ENCODE measurements at regions not wholly inside any gene's neighbourhood (a gene's known extent, or its start where the extent isn't known, plus 50 kb on each side); places are given as distances from the start of the nearest gene placed in this dataset.

- 70% methylated on average over 7 of the region's 7 CpGs for WGBS (ENCODE audit: missing lambda C conversion rate)
- Histone ChIP-seq H3K27ac (no peak overlapping the region), H3K4me3 (no peak overlapping the region), H3K4me2 (no peak overlapping the region), H3K9me3 (no peaks in the 10 kb centered on the region), H3K4me1 (peaks cover 6% of the 10 kb centered on the region)
- POLR2A ChIA-PET: no interaction called here
- no peak for TF ChIP-seq ELK1 (IDR thresholded peaks at IDR 0.05; ENCODE audit: low read depth, low read length)
- no peak for ATAC-seq
- DNase-seq (ENCODE audit: low read depth in 1 of 2, low spot score in 1 of 2): no peak
- FAIRE-seq: no peak
- CTCF ChIA-PET: interaction anchor here (0.8 to 1.9 kb wide), 5 partner anchors 10 to 250 kb away, joined by 3 to 7 read pairs (median 3); no protein-coding TSS in a partner anchor
Observed at GRCh38 chr12:4026517-4026916, 153.3 kb upstream of the PARP11 start.

- POLR2A ChIA-PET: no interaction called here
- H3K4me1 ChIP-seq: peaks cover 5% of the 10 kb centered on the region; the same call in 1 of the 3 replicates
Observed at GRCh38 chr12:4026020-4026358, 152.8 kb upstream of the PARP11 start.

GRCh38 chr12:4025181-4026019, 152.2 kb upstream of the PARP11 start:
- ChIA-PET POLR2A (no interaction called here), CTCF (interaction anchor here (0.7 to 1.9 kb wide), 6 partner anchors 11 to 252 kb away, joined by 3 to 7 read pairs (median 3); no protein-coding TSS in a partner anchor)
- Histone ChIP-seq H3K4me2 (no peak overlapping the region), H3K4me1 (peaks cover under 1% of the 10 kb centered on the region; the same call in 1 of the 3 replicates), H3K27ac (no peak overlapping the region), H3K4me3 (no peak overlapping the region), H3K9me3 (no peaks in the 10 kb centered on the region)
- no peak for ATAC-seq
- no peak for FAIRE-seq
- DNase-seq (ENCODE audit: low read depth in 1 of 2, low spot score in 1 of 2): no peak
- WGBS (ENCODE audit: missing lambda C conversion rate): 69% methylated on average over 20 of the region's 20 CpGs
- TF ChIP-seq MAFK (IDR thresholded peaks at IDR 0.05; ENCODE audit: partially characterized antibody) (no peak), NR3C1 (IDR thresholded peaks at IDR 0.05) (no peak), ZC3H11A (IDR thresholded peaks at IDR 0.05) (no peak), CHD2 (IDR thresholded peaks at IDR 0.05; ENCODE audit: low read length, partially characterized antibody) (no peak), BHLHE40 (IDR thresholded peaks at IDR 0.05; ENCODE audit: low read depth, low read length) (no peak), FOXS1 (CRISPR knock-in tag; IDR thresholded peaks at IDR 0.05) (no peak)

More at GRCh38 chr12:4026020-4026358, 152.8 kb upstream of the PARP11 start:
- ATAC-seq (no peak), FAIRE-seq (no peak), DNase-seq (ENCODE audit: low read depth in 1 of 2, low spot score in 1 of 2) (no peak)
- 70% methylated on average over 10 of the region's 10 CpGs for WGBS (ENCODE audit: missing lambda C conversion rate)
- Histone ChIP-seq H3K27ac (no peak overlapping the region), H3K4me3 (no peak overlapping the region), H3K9me3 (no peaks in the 10 kb centered on the region), H3K4me2 (no peak overlapping the region)
- TF ChIP-seq RAD21 (conservative IDR thresholded peaks at IDR 0.05 in 1 of 2, IDR thresholded peaks at IDR 0.05 in 1 of 2) (no peak), TFCP2L1 (CRISPR knock-in tag; IDR thresholded peaks at IDR 0.05) (no peak), GATA3 (IDR thresholded peaks at IDR 0.05; ENCODE audit: borderline replicate concordance) (no peak), HOXA7 (CRISPR knock-in tag; IDR thresholded peaks at IDR 0.05) (no peak), RARB (CRISPR knock-in tag; IDR thresholded peaks at IDR 0.05) (no peak)
- CTCF ChIA-PET: interaction anchor here (0.8 to 1.9 kb wide), 4 partner anchors 10 to 251 kb away, joined by 3 to 7 read pairs (median 4); no protein-coding TSS in a partner anchor

- no peak for DNase-seq (ENCODE audit: low read depth in 1 of 2, low spot score in 1 of 2)
- ATAC-seq: no peak
- Histone ChIP-seq H3K4me3 (no peak overlapping the region), H3K4me1 (no peaks in the 10 kb centered on the region), H3K27ac (no peak overlapping the region), H3K4me2 (no peak overlapping the region), H3K9me3 (no peaks in the 10 kb centered on the region)
- TF ChIP-seq ZSCAN20 (CRISPR knock-in tag; IDR thresholded peaks at IDR 0.05): no peak
- TF ChIP-seq MAFK (IDR thresholded peaks at IDR 0.05; ENCODE audit: partially characterized antibody): no peak
- no peak for TF ChIP-seq BHLHE40 (IDR thresholded peaks at IDR 0.05; ENCODE audit: low read depth, low read length)
- no peak for TF ChIP-seq KDM5A (IDR thresholded peaks at IDR 0.05)
- no peak for TF ChIP-seq GATA3 (IDR thresholded peaks at IDR 0.05; ENCODE audit: borderline replicate concordance)
- no peak for TF ChIP-seq CEBPB (IDR thresholded peaks at IDR 0.05)
- no peak for TF ChIP-seq FOXS1 (CRISPR knock-in tag; IDR thresholded peaks at IDR 0.05)
- no peak for TF ChIP-seq SREBF2 (IDR thresholded peaks at IDR 0.05)
- TF ChIP-seq POLR2AphosphoS2 (conservative IDR thresholded peaks at IDR 0.05; ENCODE audit: low read length): no peak
- no peak for TF ChIP-seq MAX (IDR thresholded peaks at IDR 0.05)
- 57% methylated on average over 7 of the region's 7 CpGs for WGBS (ENCODE audit: missing lambda C conversion rate)
- ChIA-PET CTCF (interaction anchor here (0.7 to 1.8 kb wide), 4 partner anchors 12 to 29 kb away, joined by 3 to 7 read pairs (median 3); no protein-coding TSS in a partner anchor), POLR2A (no interaction called here)
- FAIRE-seq: no peak
Observed at GRCh38 chr12:4024701-4025100, 151.5 kb upstream of the PARP11 start.
